K562 (cell line): ENCODE measurements at regions not wholly inside any gene's neighbourhood (a gene's known extent, or its start where the extent isn't known, plus 50 kb on each side); places are given as distances from the start of the nearest gene placed in this dataset.

ENCODE experiments used
- DPF2 ChIP-seq: fragments of 450-650 bp; IDR thresholded peaks from 2 replicates; pipeline ENCODE4 v1.6.1; 2016
- FOSL1 ChIP-seq: fragments of 200-800 bp; sonication (Bioruptor generic); conservative IDR thresholded peaks from 2 replicates; pipeline ENCODE4 v1.6.1; 2016; ENCODE audit warnings: missing genetic modification characterization, missing compliant biosample characterization
- GABPB1 ChIP-seq: sonication (generic); formaldehyde crosslinking; IDR thresholded peaks from 2 replicates; pipeline ENCODE4 v1.8.0; 2022; ENCODE audit warnings: mild to moderate bottlenecking, missing genetic modification reagents
- HDAC3 ChIP-seq: fragments of 450-650 bp; IDR thresholded peaks from 2 replicates; pipeline ENCODE4 v1.6.1; 2018; ENCODE audit warnings: borderline replicate concordance, mild to moderate bottlenecking, moderate library complexity; ENCODE audit not compliant: partially characterized antibody
- HDGF ChIP-seq: fragments of 450-650 bp; IDR thresholded peaks from 2 replicates; pipeline ENCODE4 v1.6.1; 2016
- JUN ChIP-seq, 2 experiments: sonication (generic) in 1 of 2; formaldehyde crosslinking in 1 of 2; IDR thresholded peaks; 2 replicates each; pipeline versions ENCODE4 v1.6.1 to v1.8.0; 2012 to 2022; ENCODE audit warnings: borderline replicate concordance in 2 of 2, mild to moderate bottlenecking in 2 of 2, improper control_type of control experiment in 1 of 2, low read depth in 1 of 2, low read length in 1 of 2, missing genetic modification reagents in 1 of 2
- JUNB ChIP-seq: fragments of 450-650 bp; formaldehyde crosslinking; conservative IDR thresholded peaks from 2 replicates; pipeline ENCODE4 v1.4.0; 2020; ENCODE audit warnings: mild to moderate bottlenecking
- JUND ChIP-seq, 2 experiments: IDR thresholded peaks; 2 replicates in 1 of 2; 3 replicates in 1 of 2; pipeline ENCODE4 v1.6.1; 2011; ENCODE audit warnings: borderline replicate concordance in 2 of 2, low read depth in 2 of 2, low read length in 2 of 2, improper control_type of control experiment in 1 of 2, missing biosample characterization in 1 of 2, missing genetic modification characterization in 1 of 2, missing genetic modification reagents in 1 of 2
- OTX1 ChIP-seq: fragments of 450-650 bp; formaldehyde crosslinking; IDR thresholded peaks from 2 replicates; pipeline ENCODE4 v1.4.0; 2022; ENCODE audit warnings: mild to moderate bottlenecking
- POLR2G ChIP-seq: fragments of 200-400 bp; formaldehyde crosslinking; IDR thresholded peaks from 2 replicates; pipeline ENCODE4 v1.6.1; 2017; ENCODE audit warnings: low read depth, mild to moderate bottlenecking, antibody characterized with exemption, low read length, moderate library complexity
- POU5F1 ChIP-seq: fragments of 150-350 bp; IDR thresholded peaks from 2 replicates; pipeline ENCODE4 v1.6.1; 2014; ENCODE audit warnings: borderline replicate concordance, low read length, low read depth, mild to moderate bottlenecking; ENCODE audit not compliant: partially characterized antibody
- SAP30 ChIP-seq: fragments of 200-600 bp; sonication (generic); IDR thresholded peaks from 2 replicates; pipeline ENCODE4 v1.6.1; 2012; ENCODE audit warnings: borderline replicate concordance, low read depth, mild to moderate bottlenecking, moderate library complexity, low read length, control low read depth, inconsistent platforms; ENCODE audit not compliant: insufficient read depth, poor library complexity, severe bottlenecking
- ZNF584 ChIP-seq: fragments of 200-800 bp; sonication (Bioruptor generic); IDR thresholded peaks from 2 replicates; pipeline ENCODE4 v1.6.1; 2016; ENCODE audit warnings: low read depth, mild to moderate bottlenecking, missing genetic modification characterization, missing compliant biosample characterization
- TF ChIP-seq, protein P1 (sequence below), 2 experiments: fragments of 450-650 bp in 1 of 2; sonication (generic) in 1 of 2; formaldehyde crosslinking in 1 of 2; IDR thresholded peaks in 1 of 2; conservative IDR thresholded peaks in 1 of 2; 2 replicates each; pipeline versions ENCODE4 v1.6.1 to v1.8.1; 2016 to 2023; ENCODE audit warnings: mild to moderate bottlenecking in 2 of 2, moderate library complexity in 2 of 2, inconsistent platforms in 1 of 2, missing genetic modification reagents in 1 of 2
- TF ChIP-seq, protein P2 (sequence below): fragments of 450-650 bp; IDR thresholded peaks from 2 replicates; pipeline ENCODE4 v1.6.1; 2016
- TF ChIP-seq, protein P3 (sequence below), 2 experiments: fragments of 450-650 bp; conservative IDR thresholded peaks; 2 replicates each; pipeline ENCODE4 v1.6.1; 2017; ENCODE audit warnings: mild to moderate bottlenecking in 2 of 2, moderate library complexity in 2 of 2
- TF ChIP-seq, protein P4 (sequence below): fragments of 450-650 bp; IDR thresholded peaks from 2 replicates; pipeline ENCODE4 v1.6.1; 2017; ENCODE audit warnings: mild to moderate bottlenecking, moderate library complexity

DNA sequence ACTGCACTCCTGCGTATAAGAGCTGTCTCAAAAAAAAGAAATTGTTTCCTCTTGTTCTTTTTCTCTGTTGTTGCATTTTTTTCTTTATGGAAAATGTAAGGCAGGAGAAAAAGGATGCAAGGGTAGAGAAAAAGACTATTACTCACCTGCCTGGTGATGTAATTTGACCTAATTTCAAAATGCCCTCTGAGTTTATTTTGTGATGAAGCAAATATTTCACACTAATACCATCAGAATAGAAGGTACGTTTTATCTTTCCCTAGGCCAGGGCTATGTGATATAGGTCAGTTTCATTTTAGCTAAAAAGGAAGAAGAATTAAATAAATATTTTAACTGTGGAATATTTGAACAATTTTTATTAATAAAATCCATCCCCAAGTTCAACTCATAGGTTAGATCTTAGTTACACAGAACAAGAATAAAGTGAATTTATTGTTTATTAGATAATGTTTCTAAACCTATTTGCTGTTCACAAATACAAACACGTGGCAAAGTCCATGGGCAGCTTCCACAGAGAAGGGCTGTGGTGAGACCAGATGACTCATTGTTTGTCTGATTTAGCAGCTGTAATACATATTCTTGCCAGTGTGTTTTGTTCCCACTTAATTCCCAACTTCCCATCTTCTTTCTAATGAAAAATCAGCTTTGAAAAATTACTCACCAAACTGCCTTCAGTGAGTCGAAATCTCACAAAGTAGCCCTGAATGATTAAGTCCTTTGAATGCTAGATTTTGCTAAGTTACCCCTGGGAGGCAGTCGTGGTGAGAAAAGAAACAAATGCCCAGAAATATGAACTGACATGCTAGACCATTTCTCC is 52.8 kb upstream of the CCDC112 start (continued):
- TF ChIP-seq, protein P1, sequence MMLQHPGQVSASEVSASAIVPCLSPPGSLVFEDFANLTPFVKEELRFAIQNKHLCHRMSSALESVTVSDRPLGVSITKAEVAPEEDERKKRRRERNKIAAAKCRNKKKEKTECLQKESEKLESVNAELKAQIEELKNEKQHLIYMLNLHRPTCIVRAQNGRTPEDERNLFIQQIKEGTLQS (IDR thresholded peaks at IDR 0.05), result peak; percentile 74
- TF ChIP-seq, protein P1 (CRISPR knock-in tag; conservative IDR thresholded peaks at IDR 0.05), result no peak
- TF ChIP-seq OTX1 (CRISPR knock-in tag), result no peak
- TF ChIP-seq HDGF, result no peak
- no peak for TF ChIP-seq SAP30
- 0 out of 2 replicates have a peak, but pooled peaks have one; percentile 25 for TF ChIP-seq JUN (IDR thresholded peaks at IDR 0.05; ENCODE audit: borderline replicate concordance, low read depth, low read length)
- TF ChIP-seq JUN (CRISPR knock-in tag; IDR thresholded peaks at IDR 0.05; ENCODE audit: borderline replicate concordance), result no peak
- TF ChIP-seq ZNF584, result no peak
- TF ChIP-seq POU5F1, result no peak
- TF ChIP-seq, protein P2, sequence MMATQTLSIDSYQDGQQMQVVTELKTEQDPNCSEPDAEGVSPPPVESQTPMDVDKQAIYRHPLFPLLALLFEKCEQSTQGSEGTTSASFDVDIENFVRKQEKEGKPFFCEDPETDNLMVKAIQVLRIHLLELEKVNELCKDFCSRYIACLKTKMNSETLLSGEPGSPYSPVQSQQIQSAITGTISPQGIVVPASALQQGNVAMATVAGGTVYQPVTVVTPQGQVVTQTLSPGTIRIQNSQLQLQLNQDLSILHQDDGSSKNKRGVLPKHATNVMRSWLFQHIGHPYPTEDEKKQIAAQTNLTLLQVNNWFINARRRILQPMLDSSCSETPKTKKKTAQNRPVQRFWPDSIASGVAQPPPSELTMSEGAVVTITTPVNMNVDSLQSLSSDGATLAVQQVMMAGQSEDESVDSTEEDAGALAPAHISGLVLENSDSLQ, result no peak
- peak; percentile 94 for TF ChIP-seq FOSL1
- TF ChIP-seq, protein P3, sequence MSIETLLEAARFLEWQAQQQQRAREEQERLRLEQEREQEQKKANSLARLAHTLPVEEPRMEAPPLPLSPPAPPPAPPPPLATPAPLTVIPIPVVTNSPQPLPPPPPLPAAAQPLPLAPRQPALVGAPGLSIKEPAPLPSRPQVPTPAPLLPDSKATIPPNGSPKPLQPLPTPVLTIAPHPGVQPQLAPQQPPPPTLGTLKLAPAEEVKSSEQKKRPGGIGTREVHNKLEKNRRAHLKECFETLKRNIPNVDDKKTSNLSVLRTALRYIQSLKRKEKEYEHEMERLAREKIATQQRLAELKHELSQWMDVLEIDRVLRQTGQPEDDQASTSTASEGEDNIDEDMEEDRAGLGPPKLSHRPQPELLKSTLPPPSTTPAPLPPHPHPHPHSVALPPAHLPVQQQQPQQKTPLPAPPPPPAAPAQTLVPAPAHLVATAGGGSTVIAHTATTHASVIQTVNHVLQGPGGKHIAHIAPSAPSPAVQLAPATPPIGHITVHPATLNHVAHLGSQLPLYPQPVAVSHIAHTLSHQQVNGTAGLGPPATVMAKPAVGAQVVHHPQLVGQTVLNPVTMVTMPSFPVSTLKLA (conservative IDR thresholded peaks at IDR 0.05), result peak in 1 of 2 experiments; percentile 40; a peak in 1 of 4 replicates
- TF ChIP-seq JUNB (CRISPR knock-in tag), result no peak
- no peak for TF ChIP-seq GABPB1
- no peak for TF ChIP-seq POLR2G
- TF ChIP-seq, protein P4, sequence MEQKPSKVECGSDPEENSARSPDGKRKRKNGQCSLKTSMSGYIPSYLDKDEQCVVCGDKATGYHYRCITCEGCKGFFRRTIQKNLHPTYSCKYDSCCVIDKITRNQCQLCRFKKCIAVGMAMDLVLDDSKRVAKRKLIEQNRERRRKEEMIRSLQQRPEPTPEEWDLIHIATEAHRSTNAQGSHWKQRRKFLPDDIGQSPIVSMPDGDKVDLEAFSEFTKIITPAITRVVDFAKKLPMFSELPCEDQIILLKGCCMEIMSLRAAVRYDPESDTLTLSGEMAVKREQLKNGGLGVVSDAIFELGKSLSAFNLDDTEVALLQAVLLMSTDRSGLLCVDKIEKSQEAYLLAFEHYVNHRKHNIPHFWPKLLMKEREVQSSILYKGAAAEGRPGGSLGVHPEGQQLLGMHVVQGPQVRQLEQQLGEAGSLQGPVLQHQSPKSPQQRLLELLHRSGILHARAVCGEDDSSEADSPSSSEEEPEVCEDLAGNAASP, result no peak
- TF ChIP-seq DPF2, result no peak
- peak; percentile 61; the same call in 1 of the 2 replicates for TF ChIP-seq JUND (IDR thresholded peaks at IDR 0.05; ENCODE audit: borderline replicate concordance, low read depth, low read length)
- peak; percentile 81; the same call in 2 of the 3 replicates for TF ChIP-seq JUND (tag; IDR thresholded peaks at IDR 0.05; ENCODE audit: borderline replicate concordance, low read depth, low read length)
- TF ChIP-seq HDAC3, result no peak
- TF ChIP-seq, all 486 proteins: peak for 6
